Tibial artery (tissue), 4 donors: ENCODE measurements at regions not wholly inside any gene's neighbourhood (a gene's known extent, or its start where the extent isn't known, plus 50 kb on each side); places are given as distances from the start of the nearest gene placed in this dataset.

ENCODE experiments used
- DNase-seq, 2 donors: peaks; one replicate each; pipeline ENCODE4 v3.0.0-alpha.2; 2019
- H3K27ac ChIP-seq, 2 donors: fragments of 200-600 bp; sonication (generic) in 1 of 2; 1 replicate in 1 of 2; 2 replicates in 1 of 2; pipeline ENCODE4 v1.5.1; 2018 to 2019; ENCODE audit warnings: mild to moderate bottlenecking in 1 of 2
- H3K27me3 ChIP-seq, 2 donors: fragments of 200-600 bp; sonication (generic) in 1 of 2; one replicate each; pipeline versions ENCODE4 v1.5.1 to v1.6.0; 2016 to 2019
- H3K36me3 ChIP-seq, 3 donors: fragments of 200-600 bp; sonication (generic) in 2 of 3; one replicate each; pipeline ENCODE4 v1.5.1; 2016 to 2019; ENCODE audit warnings: mild to moderate bottlenecking in 2 of 3
- H3K4me1 ChIP-seq, 4 donors: fragments of 200-600 bp; sonication (generic) in 2 of 4; 1 replicate in 3 of 4; 2 replicates in 1 of 4; pipeline ENCODE4 v1.5.1; 2016 to 2019
- H3K4me3 ChIP-seq, 2 donors: fragments of 200-600 bp; sonication (generic) in 1 of 2; 1 replicate in 1 of 2; 2 replicates in 1 of 2; pipeline ENCODE4 v1.5.1; 2018 to 2019; ENCODE audit warnings: mild to moderate bottlenecking in 2 of 2
- H3K9me3 ChIP-seq, 3 donors: fragments of 200-600 bp; sonication (generic) in 1 of 3; one replicate each; pipeline ENCODE4 v1.5.1; 2016 to 2019
- CTCF ChIP-seq, 2 experiments: fragments of 200-600 bp in 1 of 2; fragments of 450-650 bp in 1 of 2; IDR thresholded peaks; one replicate each; pipeline ENCODE4 v1.5.1; 2017 to 2019; ENCODE audit warnings: antibody characterized with exemption in 2 of 2, mild to moderate bottlenecking in 1 of 2, moderate library complexity in 1 of 2
- intact Hi-C: fragments of 100-400 bp; cut with DNase I; formaldehyde crosslinking; loops from one replicate; pipeline ENCODE4 v1.15.0; 2023; ENCODE audit warnings: low total_unique reads

- TF ChIP-seq CTCF (IDR thresholded peaks at IDR 0.05): no peak
- no peak overlapping the region for H3K4me3 ChIP-seq
Measured at GRCh38 chrY:19262310-19262709, 482.2 kb downstream of the KDM5D start.

GRCh38 chrY:19232276-19232994, 458.9 kb upstream of the HSFY2 start:
- intact Hi-C loops: no loop called here
- Histone ChIP-seq H3K4me1 (no peaks in the 10 kb centered on the region), H3K4me3 (no peak overlapping the region), H3K27me3 (no peaks in the 10 kb centered on the region), H3K9me3 (no peaks in the 10 kb centered on the region), H3K36me3 (no peaks in the 10 kb centered on the region), H3K27ac (no peak overlapping the region)
- TF ChIP-seq CTCF (IDR thresholded peaks at IDR 0.05): no peak
- DNase-seq: no peak

More at GRCh38 chrY:19262310-19262709, 482.2 kb downstream of the KDM5D start:
- no peaks in the 10 kb centered on the region for H3K36me3 ChIP-seq
- no peak overlapping the region for H3K27ac ChIP-seq
- DNase-seq: no peak
- no peaks in the 10 kb centered on the region for H3K4me1 ChIP-seq
- intact Hi-C loops: no loop called here
- H3K27me3 ChIP-seq: no peaks in the 10 kb centered on the region
- H3K9me3 ChIP-seq: no peaks in the 10 kb centered on the region

GRCh38 chrY:19220784-19221183, 447.2 kb upstream of the HSFY2 start:
- intact Hi-C loops: no loop called here
- H3K4me1 ChIP-seq: no peaks in the 10 kb centered on the region
- no peak overlapping the region for H3K27ac ChIP-seq
- H3K27me3 ChIP-seq: no peaks in the 10 kb centered on the region
- DNase-seq: no peak
- H3K4me3 ChIP-seq: no peak overlapping the region
- H3K36me3 ChIP-seq: no peaks in the 10 kb centered on the region
- no peak for TF ChIP-seq CTCF (IDR thresholded peaks at IDR 0.05)
- H3K9me3 ChIP-seq: no peaks in the 10 kb centered on the region

GRCh38 chrY:19208915-19209314, 435.4 kb upstream of the HSFY2 start:
- H3K36me3 ChIP-seq: no peaks in the 10 kb centered on the region
- no peaks in the 10 kb centered on the region for H3K4me1 ChIP-seq
- no peak for TF ChIP-seq CTCF (IDR thresholded peaks at IDR 0.05)
- H3K9me3 ChIP-seq: no peaks in the 10 kb centered on the region
- intact Hi-C loops: no loop called here
- no peak overlapping the region for H3K27ac ChIP-seq
- H3K27me3 ChIP-seq: no peaks in the 10 kb centered on the region
- DNase-seq: no peak
- no peak overlapping the region for H3K4me3 ChIP-seq

GRCh38 chrY:19207048-19207447, 433.5 kb upstream of the HSFY2 start:
- H3K36me3 ChIP-seq: no peaks in the 10 kb centered on the region
- TF ChIP-seq CTCF (IDR thresholded peaks at IDR 0.05): no peak
- H3K27ac ChIP-seq: no peak overlapping the region
- DNase-seq: no peak
- H3K27me3 ChIP-seq: no peaks in the 10 kb centered on the region
- no peaks in the 10 kb centered on the region for H3K4me1 ChIP-seq
- H3K4me3 ChIP-seq: no peak overlapping the region
- intact Hi-C loops: no loop called here
- H3K9me3 ChIP-seq: no peaks in the 10 kb centered on the region

- TF ChIP-seq CTCF (IDR thresholded peaks at IDR 0.05): no peak
- Histone ChIP-seq H3K4me3 (no peak overlapping the region), H3K9me3 (no peaks in the 10 kb centered on the region)
Measured at GRCh38 chrY:19180824-19181223, 407.3 kb upstream of the HSFY2 start.

More at GRCh38 chrY:19180824-19181223, 407.3 kb upstream of the HSFY2 start:
- intact Hi-C loops: no loop called here
- Histone ChIP-seq H3K36me3 (no peaks in the 10 kb centered on the region), H3K27ac (no peak overlapping the region), H3K27me3 (no peaks in the 10 kb centered on the region), H3K4me1 (no peaks in the 10 kb centered on the region)
- DNase-seq: no peak
